Neural cell (in vitro differentiated cells): ENCODE measurements at regions not wholly inside any gene's neighbourhood (a gene's known extent, or its start where the extent isn't known, plus 50 kb on each side); places are given as distances from the start of the nearest gene placed in this dataset.

Source experiments
- EP300 ChIP-seq: fragments of 450-650 bp; conservative IDR thresholded peaks from 2 replicates; pipeline ENCODE4 v1.6.1; 2014; ENCODE audit warnings: antibody characterized with exemption, mild to moderate bottlenecking, moderate library complexity; ENCODE audit not compliant: poor library complexity, severe bottlenecking
- EZH2 ChIP-seq: fragments of 200-600, 300-800 bp; shearing (Covaris generic), sonication (generic); IDR thresholded peaks from 2 replicates; pipeline ENCODE4 v1.6.1; 2014; ENCODE audit warnings: antibody characterized with exemption, low read length, borderline replicate concordance, mild to moderate bottlenecking; ENCODE audit not compliant: insufficient read depth, poor library complexity, severe bottlenecking
- MXI1 ChIP-seq: fragments of 450-650 bp; conservative IDR thresholded peaks from 2 replicates; pipeline ENCODE4 v1.6.1; 2014; ENCODE audit warnings: antibody characterized with exemption, mild to moderate bottlenecking; ENCODE audit not compliant: poor library complexity, severe bottlenecking
- POLR2AphosphoS5 ChIP-seq: IDR thresholded peaks from 2 replicates; pipeline ENCODE4 v1.6.1; 2012
- RAD21 ChIP-seq: fragments of 450-650 bp; conservative IDR thresholded peaks from 2 replicates; pipeline ENCODE4 v1.6.1; 2014; ENCODE audit warnings: antibody characterized with exemption, mild to moderate bottlenecking, moderate library complexity
- REST ChIP-seq: IDR thresholded peaks from 2 replicates; pipeline ENCODE4 v1.6.1; 2012; ENCODE audit warnings: borderline replicate concordance
- SMC3 ChIP-seq: fragments of 450-650 bp; conservative IDR thresholded peaks from 2 replicates; pipeline ENCODE4 v1.6.1; 2014; ENCODE audit warnings: antibody characterized with exemption, mild to moderate bottlenecking, moderate library complexity; ENCODE audit not compliant: poor library complexity
- TAF1 ChIP-seq: IDR thresholded peaks from 2 replicates; pipeline ENCODE4 v1.6.1; 2012; ENCODE audit warnings: low read depth
- TF ChIP-seq, protein P1 (sequence below): fragments of 450-650 bp; IDR thresholded peaks from 2 replicates; pipeline ENCODE4 v1.5.1; 2014; ENCODE audit warnings: antibody characterized with exemption, mild to moderate bottlenecking, moderate library complexity; ENCODE audit not compliant: poor library complexity, severe bottlenecking

DNA sequence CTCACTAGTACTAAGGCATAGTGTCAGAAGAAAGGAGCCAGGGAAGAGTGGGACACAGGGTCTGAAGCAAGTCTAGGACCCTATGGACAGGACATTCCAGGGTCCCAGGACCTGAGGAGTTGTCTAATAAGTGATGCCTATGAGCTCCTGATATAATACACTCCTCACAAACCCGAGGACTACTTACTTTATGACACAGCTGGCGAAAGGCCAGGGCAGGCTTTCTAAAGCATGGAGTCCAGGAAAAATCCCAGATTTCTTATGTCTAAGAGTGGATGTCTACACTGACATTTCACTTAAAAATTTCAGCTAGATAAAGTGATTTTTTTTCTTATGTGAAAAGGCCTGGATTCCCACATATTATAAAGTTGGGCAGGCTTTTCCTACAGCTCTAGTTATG is 502.2 kb upstream of the SETBP1 start:
- TF ChIP-seq, protein P1, sequence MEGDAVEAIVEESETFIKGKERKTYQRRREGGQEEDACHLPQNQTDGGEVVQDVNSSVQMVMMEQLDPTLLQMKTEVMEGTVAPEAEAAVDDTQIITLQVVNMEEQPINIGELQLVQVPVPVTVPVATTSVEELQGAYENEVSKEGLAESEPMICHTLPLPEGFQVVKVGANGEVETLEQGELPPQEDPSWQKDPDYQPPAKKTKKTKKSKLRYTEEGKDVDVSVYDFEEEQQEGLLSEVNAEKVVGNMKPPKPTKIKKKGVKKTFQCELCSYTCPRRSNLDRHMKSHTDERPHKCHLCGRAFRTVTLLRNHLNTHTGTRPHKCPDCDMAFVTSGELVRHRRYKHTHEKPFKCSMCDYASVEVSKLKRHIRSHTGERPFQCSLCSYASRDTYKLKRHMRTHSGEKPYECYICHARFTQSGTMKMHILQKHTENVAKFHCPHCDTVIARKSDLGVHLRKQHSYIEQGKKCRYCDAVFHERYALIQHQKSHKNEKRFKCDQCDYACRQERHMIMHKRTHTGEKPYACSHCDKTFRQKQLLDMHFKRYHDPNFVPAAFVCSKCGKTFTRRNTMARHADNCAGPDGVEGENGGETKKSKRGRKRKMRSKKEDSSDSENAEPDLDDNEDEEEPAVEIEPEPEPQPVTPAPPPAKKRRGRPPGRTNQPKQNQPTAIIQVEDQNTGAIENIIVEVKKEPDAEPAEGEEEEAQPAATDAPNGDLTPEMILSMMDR: no peak
- TF ChIP-seq EZH2: no peak
- TF ChIP-seq SMC3: no peak
- TF ChIP-seq EP300: no peak
- no peak for TF ChIP-seq REST
- no peak for TF ChIP-seq RAD21
- no peak for TF ChIP-seq POLR2AphosphoS5
- no peak for TF ChIP-seq TAF1
- TF ChIP-seq MXI1: no peak
